Fibroblast of gingiva (primary cell): ENCODE measurements at regions not wholly inside any gene's neighbourhood (a gene's known extent, or its start where the extent isn't known, plus 50 kb on each side); places are given as distances from the start of the nearest gene placed in this dataset.

Source experiments
- DNase-seq: peaks from one replicate; pipeline ENCODE4 v3.0.0-alpha.2; 2011; ENCODE audit warnings: low read depth

DNA sequence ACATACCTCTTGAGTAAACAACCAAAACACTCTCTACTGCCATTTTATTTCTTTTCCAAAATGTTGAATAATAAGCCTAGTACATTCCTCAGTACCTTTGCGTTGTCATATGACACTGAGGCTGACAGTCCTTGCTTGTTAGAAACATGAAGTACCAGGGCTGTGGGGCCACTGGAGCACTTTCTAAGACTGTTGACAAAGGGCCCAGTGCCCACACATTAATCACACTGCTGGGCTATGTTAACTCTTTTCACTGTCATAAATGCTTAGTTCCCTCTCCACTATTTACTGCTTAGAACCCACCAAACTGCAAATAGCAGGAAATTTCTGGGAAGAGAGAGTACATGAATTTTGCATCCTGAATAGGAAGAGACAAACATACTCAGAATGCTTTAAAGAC lies 57.1 kb downstream of the FAM47B start:
- DNase-seq = no peak

- DNase-seq = peak; percentile 0
Measured at GRCh38 chrX:35006361-35006760, 63.8 kb downstream of the FAM47B start.

DNA sequence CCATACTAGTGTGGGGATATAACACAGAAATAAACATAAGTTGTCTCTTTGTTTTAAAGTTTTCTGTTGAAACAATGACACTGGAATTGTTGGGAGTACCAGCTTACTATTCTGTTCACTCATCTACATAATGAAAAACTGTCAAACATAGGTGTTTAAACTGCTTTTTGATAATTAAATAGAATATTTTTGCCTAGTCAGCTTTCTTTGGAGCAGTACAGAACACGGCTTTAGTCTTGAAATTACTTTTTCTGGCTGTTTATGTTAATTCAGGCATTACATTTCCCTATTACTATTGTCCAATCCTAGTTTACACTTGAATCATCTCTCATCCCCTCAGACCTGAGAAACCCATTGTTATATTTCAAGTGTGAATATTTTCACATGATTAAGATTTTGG lies 73.0 kb downstream of the FAM47B start:
- no peak for DNase-seq

DNA sequence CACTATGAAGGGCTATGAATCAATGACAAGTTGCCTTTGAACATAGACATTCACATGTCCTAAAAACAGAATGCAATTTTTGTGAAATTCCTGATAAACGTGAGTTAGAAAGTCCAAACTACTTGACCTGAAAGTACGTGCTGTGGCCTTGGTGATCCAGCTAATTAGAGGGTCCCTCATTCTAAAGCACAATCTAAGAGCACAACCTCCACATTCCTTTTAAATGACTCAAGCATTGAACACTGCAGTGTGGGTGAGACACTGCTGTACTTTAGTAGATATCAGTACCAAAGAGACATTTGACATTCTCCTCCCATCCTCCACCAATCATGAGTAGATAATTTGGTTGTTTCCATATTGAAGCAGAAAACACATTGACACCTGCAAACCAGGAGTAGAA lies 73.5 kb downstream of the FAM47B start:
- DNase-seq = no peak

- no peak for DNase-seq
Measured at GRCh38 chrX:35017284-35017683, 74.7 kb downstream of the FAM47B start.

DNA sequence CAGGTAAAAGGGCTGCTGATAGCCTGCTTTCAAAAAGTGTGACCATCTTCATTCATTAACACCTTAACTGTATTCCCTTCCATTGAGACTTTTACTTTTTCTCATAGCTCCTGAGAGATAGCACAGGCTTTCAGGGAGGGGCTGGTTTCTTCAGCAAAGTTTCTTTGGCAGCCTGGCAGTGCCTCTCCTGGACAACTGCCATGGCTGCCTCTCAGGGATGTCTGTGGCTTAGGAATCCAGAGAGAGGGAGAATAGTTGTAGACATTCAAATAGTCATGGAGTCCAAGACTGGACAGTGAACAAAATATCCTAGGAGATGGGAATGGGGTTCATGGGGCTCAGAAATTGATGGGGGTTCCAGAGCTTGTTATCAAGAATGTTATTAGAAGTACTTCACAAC lies 81.1 kb downstream of the FAM47B start:
- peak; percentile 12 for DNase-seq

DNA sequence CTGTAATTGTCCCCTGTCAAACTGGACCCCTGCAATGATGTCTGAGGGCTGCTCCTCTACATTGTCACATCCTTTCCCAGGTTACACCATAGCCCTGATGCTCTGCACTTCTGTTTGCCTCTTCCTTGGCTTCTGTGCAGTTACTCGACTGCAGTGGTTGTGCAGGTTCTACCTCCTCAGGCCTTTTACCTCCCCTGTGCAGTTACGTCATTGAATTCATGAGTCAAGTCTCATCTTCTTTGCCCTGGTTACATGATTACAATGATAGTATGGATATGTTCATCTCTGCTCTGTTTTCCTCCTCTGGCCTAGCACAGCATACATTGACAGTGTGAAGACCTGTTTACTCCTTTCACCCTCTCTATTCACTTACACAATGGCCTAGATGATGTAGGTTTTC lies 83.2 kb downstream of the FAM47B start:
- DNase-seq = no peak

DNA sequence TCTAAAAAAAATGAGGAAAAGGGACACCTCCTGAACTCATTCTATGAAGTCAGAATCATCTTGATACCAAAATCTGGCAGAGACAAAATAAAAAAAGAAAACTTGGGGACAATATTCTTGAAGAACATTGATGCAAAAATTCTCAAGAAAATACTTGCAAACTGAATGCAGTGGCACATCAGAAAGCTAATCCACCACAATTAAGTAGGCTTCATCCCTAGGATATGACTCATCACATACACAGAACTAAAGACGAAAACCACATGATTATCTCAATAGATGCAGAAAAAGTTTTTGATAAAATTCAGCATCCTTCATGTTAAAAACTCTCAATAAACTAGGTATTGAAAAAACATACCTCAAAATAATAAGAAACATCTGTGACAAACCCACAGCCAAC lies 98.3 kb downstream of the FAM47B start:
- DNase-seq = peak; percentile 5

- DNase-seq = no peak
Measured at GRCh38 chrX:35046660-35047296, 104.2 kb downstream of the FAM47B start.

- no peak for DNase-seq
Measured at GRCh38 chrX:35076061-35076460, 133.5 kb downstream of the FAM47B start.

- DNase-seq = no peak
Measured at GRCh38 chrX:35090801-35091200, 148.2 kb downstream of the FAM47B start.

DNA sequence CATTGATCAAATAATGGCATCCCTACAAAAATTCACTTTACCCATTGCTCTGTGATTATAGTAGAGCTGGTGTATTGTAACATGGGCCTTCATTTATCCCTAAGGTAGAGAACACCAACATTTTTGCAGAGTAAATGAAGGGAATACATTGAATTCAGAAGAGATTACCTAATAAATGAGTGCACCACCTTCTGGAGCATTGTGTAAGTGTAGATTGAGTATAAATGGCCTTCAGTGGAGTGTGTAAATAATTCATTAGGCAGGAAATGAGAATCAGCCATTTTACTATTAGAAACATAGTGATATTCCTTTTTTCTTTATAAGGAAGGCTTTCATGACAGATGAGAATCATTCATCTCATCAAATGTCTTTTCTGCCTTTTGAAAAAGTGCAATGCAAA lies 155.8 kb downstream of the FAM47B start:
- no peak for DNase-seq

- DNase-seq = no peak
Measured at GRCh38 chrX:35101901-35102300, 159.3 kb downstream of the FAM47B start.

GRCh38 chrX:35104626-35105025 lies 162.0 kb downstream of the FAM47B start:
- DNase-seq = peak; percentile 0

DNA sequence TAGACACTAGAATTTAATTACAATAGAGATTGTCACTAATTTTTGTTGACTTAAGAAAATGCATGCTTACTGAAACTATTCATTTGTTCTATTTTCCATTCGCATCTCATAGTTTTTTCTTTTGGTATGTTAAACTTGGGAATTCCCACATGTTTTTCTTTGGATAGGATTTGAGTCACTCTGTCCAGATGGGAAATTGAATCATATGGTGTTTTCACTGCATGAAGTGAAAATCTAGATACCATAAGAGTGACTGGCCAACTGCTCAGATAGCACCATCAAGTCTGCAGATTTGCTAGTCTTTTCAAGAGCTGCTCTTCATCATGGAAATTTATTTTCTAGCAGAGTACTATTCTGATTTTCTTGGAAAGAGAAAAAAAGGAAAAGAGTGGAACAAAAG lies 172.6 kb downstream of the FAM47B start:
- peak; percentile 26 for DNase-seq

DNA sequence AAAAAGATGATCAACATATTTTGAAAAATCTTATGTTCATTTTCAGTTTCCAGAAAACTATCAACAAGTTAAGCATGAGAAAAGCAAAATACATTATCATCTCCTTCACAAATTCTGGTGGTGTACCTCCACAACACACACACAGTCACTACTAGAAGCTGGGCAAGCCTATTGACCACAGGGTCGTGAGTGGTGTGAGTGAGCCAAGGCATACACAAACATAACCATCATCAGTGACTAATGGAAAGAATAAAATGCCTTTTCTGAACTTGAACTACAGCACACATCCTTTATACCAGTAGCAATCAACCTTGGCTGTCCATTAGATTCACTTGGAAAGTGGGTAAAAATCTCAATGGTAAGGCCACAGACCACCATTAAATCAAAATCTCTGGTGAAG lies 180.2 kb downstream of the FAM47B start:
- no peak for DNase-seq

DNA sequence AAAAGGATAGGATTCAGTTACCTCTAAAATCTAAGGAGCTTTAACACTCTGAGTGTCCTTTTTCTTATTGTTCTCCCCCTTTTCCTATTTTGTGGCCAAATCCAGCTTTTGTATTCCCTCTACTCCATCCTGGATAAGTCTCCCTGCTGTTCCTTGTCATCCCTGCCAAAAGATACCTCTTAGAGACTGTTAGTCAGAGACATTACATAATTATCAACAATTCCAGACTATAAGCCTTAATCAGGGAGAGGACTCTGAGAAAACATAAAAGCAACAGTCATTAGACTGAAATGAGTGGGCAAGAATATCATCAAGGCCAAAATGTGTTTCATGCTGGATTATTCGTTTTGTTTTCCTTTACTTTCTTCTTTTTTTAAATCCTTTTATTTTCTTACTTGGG lies 206.9 kb downstream of the FAM47B start:
- DNase-seq = no peak

- no peak for DNase-seq
Measured at GRCh38 chrX:35150052-35150451, 207.5 kb downstream of the FAM47B start.

DNA sequence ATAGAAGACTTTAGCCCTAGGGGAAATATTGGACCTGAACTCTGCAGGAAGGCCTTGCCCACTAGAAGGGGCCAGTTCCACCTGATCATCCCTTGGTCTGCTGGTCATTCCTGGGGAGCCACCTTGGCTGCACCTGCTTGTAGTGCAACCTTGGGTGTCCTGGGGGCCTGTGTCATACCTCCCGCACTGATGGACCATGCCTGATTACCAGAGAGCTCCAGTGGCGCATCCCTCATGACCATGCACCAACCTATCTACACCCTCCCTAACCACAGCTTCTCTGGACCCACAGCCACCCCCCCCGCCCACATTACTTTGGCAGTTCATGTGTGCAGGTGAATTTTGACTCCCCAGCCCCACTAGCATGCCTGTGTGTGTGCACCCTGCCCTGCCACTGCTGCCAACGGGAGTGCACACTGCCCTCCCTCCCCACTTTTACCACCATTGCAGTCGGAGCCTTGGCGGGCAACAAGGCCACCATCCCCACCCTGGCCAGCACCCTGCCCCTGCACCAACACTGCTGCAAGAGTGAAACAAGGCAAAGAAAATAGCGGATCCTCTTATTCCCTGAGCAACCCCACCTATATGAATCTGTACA lies 208.1 kb downstream of the FAM47B start:
- DNase-seq = no peak

GRCh38 chrX:35166023-35166422 lies 223.4 kb downstream of the FAM47B start:
- no peak for DNase-seq
